HG03565 (cell line): ENCODE measurements at regions not wholly inside any gene's neighbourhood (a gene's known extent, or its start where the extent isn't known, plus 50 kb on each side); places are given as distances from the start of the nearest gene placed in this dataset.

ENCODE experiments used
- ATAC-seq: cut with Tn5 transposase; IDR thresholded peaks from one replicate; pipeline ENCODE4 v1.9.1; 2021; ENCODE audit warnings: mild to moderate bottlenecking, moderate library complexity; ENCODE audit not compliant: unreplicated experiment

GRCh38 chr7:124692425-124692824 is 73.2 kb downstream of the GPR37 start:
- ATAC-seq = no peak

GRCh38 chr7:124690840-124691239 is 74.8 kb downstream of the GPR37 start:
- ATAC-seq = no peak

GRCh38 chr7:124689931-124690330 is 75.7 kb downstream of the GPR37 start:
- no peak for ATAC-seq

- no peak for ATAC-seq
Observed at GRCh38 chr7:124689523-124689922, 76.1 kb downstream of the GPR37 start.

GRCh38 chr7:124688991-124689390 is 76.6 kb downstream of the GPR37 start:
- ATAC-seq = no peak

GRCh38 chr7:124686543-124687171 is 78.9 kb downstream of the GPR37 start:
- ATAC-seq = no peak

GRCh38 chr7:124681946-124682345 is 83.6 kb downstream of the GPR37 start:
- ATAC-seq = no peak

GRCh38 chr7:124680304-124680703 is 85.3 kb downstream of the GPR37 start:
- ATAC-seq = no peak

GRCh38 chr7:124679586-124680225 is 85.9 kb downstream of the GPR37 start:
- no peak for ATAC-seq

GRCh38 chr7:124679146-124679545 is 86.4 kb downstream of the GPR37 start:
- no peak for ATAC-seq

- no peak for ATAC-seq
Observed at GRCh38 chr7:124674451-124674850, 91.1 kb downstream of the GPR37 start.

- no peak for ATAC-seq
Observed at GRCh38 chr7:124672011-124672410, 93.6 kb downstream of the GPR37 start.

- no peak for ATAC-seq
Observed at GRCh38 chr7:124667312-124668153, 98.1 kb downstream of the GPR37 start.

- ATAC-seq = no peak
Observed at GRCh38 chr7:124662937-124663336, 102.7 kb downstream of the GPR37 start.

GRCh38 chr7:124662372-124662771 is 103.2 kb downstream of the GPR37 start:
- no peak for ATAC-seq

- no peak for ATAC-seq
Observed at GRCh38 chr7:124655990-124656389, 109.6 kb downstream of the GPR37 start.

- ATAC-seq = no peak
Observed at GRCh38 chr7:124652237-124652636, 113.4 kb downstream of the GPR37 start.

GRCh38 chr7:124651136-124651535 is 114.5 kb downstream of the GPR37 start:
- no peak for ATAC-seq

GRCh38 chr7:124649397-124650014 is 116.1 kb downstream of the GPR37 start:
- ATAC-seq = peak; percentile 37

GRCh38 chr7:124647630-124648306 is 117.8 kb downstream of the GPR37 start:
- no peak for ATAC-seq

- ATAC-seq = no peak
Observed at GRCh38 chr7:124645704-124646103, 119.9 kb downstream of the GPR37 start.
